IMR-90 (cell line): ENCODE measurements at regions not wholly inside any gene's neighbourhood (a gene's known extent, or its start where the extent isn't known, plus 50 kb on each side); places are given as distances from the start of the nearest gene placed in this dataset.

Source experiments
- BHLHE40 ChIP-seq: fragments of 150-350 bp; IDR thresholded peaks from 2 replicates; pipeline ENCODE4 v1.6.1; 2016; ENCODE audit warnings: mild to moderate bottlenecking, low read depth, low read length
- CEBPB ChIP-seq: IDR thresholded peaks from 2 replicates; pipeline ENCODE4 v1.6.1; 2012; ENCODE audit warnings: low read depth, low read length, improper control_type of control experiment
- CTCF ChIP-seq: conservative IDR thresholded peaks from 2 replicates; pipeline ENCODE4 v1.5.1; 2012; ENCODE audit warnings: mild to moderate bottlenecking, low read depth, low read length, improper control_type of control experiment
- ELK1 ChIP-seq: fragments of 150-350 bp; IDR thresholded peaks from 2 replicates; pipeline ENCODE4 v1.6.1; 2016; ENCODE audit warnings: low read depth, mild to moderate bottlenecking, low read length, moderate library complexity, borderline replicate concordance
- FOS ChIP-seq: fragments of 150-350 bp; IDR thresholded peaks from 2 replicates; pipeline ENCODE4 v1.6.1; 2016; ENCODE audit warnings: low read depth, low read length
- MAFK ChIP-seq: IDR thresholded peaks from 2 replicates; pipeline ENCODE4 v1.6.1; 2012; ENCODE audit warnings: low read depth, low read length, improper control_type of control experiment
- MXI1 ChIP-seq: IDR thresholded peaks from 2 replicates; pipeline ENCODE4 v1.6.1; 2012; ENCODE audit warnings: low read depth, mild to moderate bottlenecking, low read length, moderate library complexity, borderline replicate concordance
- NFE2L2 ChIP-seq: fragments of 150-350 bp; IDR thresholded peaks from 2 replicates; pipeline ENCODE4 v1.6.1; 2016; ENCODE audit warnings: low read depth, mild to moderate bottlenecking, low read length
- POLR2A ChIP-seq: IDR thresholded peaks from 2 replicates; pipeline ENCODE4 v1.6.1; 2012; ENCODE audit warnings: mild to moderate bottlenecking, low read depth, low read length
- RAD21 ChIP-seq: IDR thresholded peaks from 2 replicates; pipeline ENCODE4 v1.6.1; 2012; ENCODE audit warnings: low read length, improper control_type of control experiment
- RCOR1 ChIP-seq: IDR thresholded peaks from 2 replicates; pipeline ENCODE4 v1.6.1; 2012; ENCODE audit warnings: mild to moderate bottlenecking, low read length, improper control_type of control experiment; ENCODE audit not compliant: insufficient replicate concordance
- SMC3 ChIP-seq: fragments of 150-350 bp; IDR thresholded peaks from 2 replicates; pipeline ENCODE4 v1.6.1; 2016; ENCODE audit warnings: low read depth, mild to moderate bottlenecking, antibody characterized with exemption, low read length, moderate library complexity
- USF2 ChIP-seq: fragments of 150-350 bp; IDR thresholded peaks from 2 replicates; pipeline ENCODE4 v1.6.1; 2017; ENCODE audit warnings: mild to moderate bottlenecking, antibody characterized with exemption, low read length, low read depth

- TF ChIP-seq POLR2A (no peak), CTCF (no peak), ELK1 (no peak), NFE2L2 (no peak), CEBPB (no peak), SMC3 (no peak), BHLHE40 (no peak), MXI1 (no peak), RAD21 (no peak), MAFK (no peak), FOS (no peak), RCOR1 (no peak), USF2 (no peak)
Observed at GRCh38 chr3:164468055-164468454, 610.2 kb downstream of the SI start.
